ENCODE measurements at regions not wholly inside any gene's neighbourhood (a gene's known extent, or its start where the extent isn't known, plus 50 kb on each side); places are given as distances from the start of the nearest gene placed in this dataset.

GRCh38 chr10:33871061-33871956 is 536.8 kb upstream of the NRP1 start:
- dilution Hi-C loops (cut with MboI; ENCODE audit: extremely low pct_ligation_motif_present, low sequenced_read_pairs) = no loop called here
- Histone ChIP-seq H3K4me3 (ENCODE audit: control insufficient read depth in 2 of 3, extremely low read depth in 1 of 3, insufficient read depth in 2 of 3, low read depth in 1 of 3, low read length in 3 of 3) (no peak overlapping the region), H3K36me3 (ENCODE audit: control insufficient read depth in 2 of 2, extremely low read depth in 1 of 2, insufficient read depth in 2 of 2, low read length in 2 of 2) (no peaks in the 10 kb centered on the region), H3K27ac (ENCODE audit: control insufficient read depth, insufficient read depth, low read length) (no peak overlapping the region), H3K79me2 (ENCODE audit: control insufficient read depth, insufficient read depth, low read length) (no peaks in the 10 kb centered on the region), H4K20me1 (ENCODE audit: control insufficient read depth, extremely low read depth, insufficient read depth, low read length) (no peaks in the 10 kb centered on the region), H3K9me3 (ENCODE audit: control insufficient read depth, low read depth, low read length) (no peaks in the 10 kb centered on the region), H3K9me1 (ENCODE audit: control insufficient read depth, extremely low read depth, insufficient read depth, low read length) (no peaks in the 10 kb centered on the region), H3K27me3 (ENCODE audit: control insufficient read depth, extremely low read depth, insufficient read depth, low read length) (peaks cover 6% of the 10 kb centered on the region), H3K4me1 (ENCODE audit: control insufficient read depth, extremely low read depth, insufficient read depth, low read length) (no peaks in the 10 kb centered on the region), H3K9ac (ENCODE audit: control insufficient read depth, extremely low read depth, insufficient read depth, low read length) (no peak overlapping the region), H3K4me2 (ENCODE audit: control insufficient read depth, extremely low read depth, insufficient read depth, low read depth, low read length) (no peak overlapping the region), H2AFZ (ENCODE audit: control insufficient read depth, low read length) (no peak overlapping the region)
- FAIRE-seq (no peak), DNase-seq (ENCODE audit: low read depth, low spot score) (no peak)
- TF ChIP-seq EZH2 (IDR thresholded peaks at IDR 0.05; ENCODE audit: low read length) (no peak), CTCF (optimal IDR thresholded peaks at IDR 0.05 in 1 of 3, IDR thresholded peaks at IDR 0.05 in 1 of 3, conservative IDR thresholded peaks at IDR 0.05 in 1 of 3; ENCODE audit: extremely low read depth in 1 of 3, insufficient read depth in 2 of 3, low read length in 3 of 3) (no peak)

GRCh38 chr10:33869481-33869880 is 535.0 kb upstream of the NRP1 start:
- no peak overlapping the region for H3K4me3 ChIP-seq (ENCODE audit: control insufficient read depth in 2 of 3, extremely low read depth in 1 of 3, insufficient read depth in 2 of 3, low read depth in 1 of 3, low read length in 3 of 3)
- H4K20me1 ChIP-seq (ENCODE audit: control insufficient read depth, extremely low read depth, insufficient read depth, low read length) = no peaks in the 10 kb centered on the region
- H3K9ac ChIP-seq (ENCODE audit: control insufficient read depth, extremely low read depth, insufficient read depth, low read length) = no peak overlapping the region
- no peak for DNase-seq (ENCODE audit: low read depth, low spot score)
- H3K4me1 ChIP-seq (ENCODE audit: control insufficient read depth, extremely low read depth, insufficient read depth, low read length) = no peaks in the 10 kb centered on the region
- peaks cover 6% of the 10 kb centered on the region for H3K27me3 ChIP-seq (ENCODE audit: control insufficient read depth, extremely low read depth, insufficient read depth, low read length)
- no peak overlapping the region for H3K4me2 ChIP-seq (ENCODE audit: control insufficient read depth, extremely low read depth, insufficient read depth, low read depth, low read length)
- dilution Hi-C loops (cut with MboI; ENCODE audit: extremely low pct_ligation_motif_present, low sequenced_read_pairs) = no loop called here
- no peaks in the 10 kb centered on the region for H3K9me3 ChIP-seq (ENCODE audit: control insufficient read depth, low read depth, low read length)
- no peak for FAIRE-seq
- no peaks in the 10 kb centered on the region for H3K36me3 ChIP-seq (ENCODE audit: control insufficient read depth in 2 of 2, extremely low read depth in 1 of 2, insufficient read depth in 2 of 2, low read length in 2 of 2)
- H3K79me2 ChIP-seq (ENCODE audit: control insufficient read depth, insufficient read depth, low read length) = no peaks in the 10 kb centered on the region
- H3K9me1 ChIP-seq (ENCODE audit: control insufficient read depth, extremely low read depth, insufficient read depth, low read length) = no peaks in the 10 kb centered on the region
- H3K27ac ChIP-seq (ENCODE audit: control insufficient read depth, insufficient read depth, low read length) = no peak overlapping the region
- no peak overlapping the region for H2AFZ ChIP-seq (ENCODE audit: control insufficient read depth, low read length)
- TF ChIP-seq EZH2 (IDR thresholded peaks at IDR 0.05; ENCODE audit: low read length) = no peak
- TF ChIP-seq CTCF (optimal IDR thresholded peaks at IDR 0.05 in 1 of 3, IDR thresholded peaks at IDR 0.05 in 1 of 3, conservative IDR thresholded peaks at IDR 0.05 in 1 of 3; ENCODE audit: extremely low read depth in 1 of 3, insufficient read depth in 2 of 3, low read length in 3 of 3) = no peak

All from keratinocyte (primary cell).